GM10266 (cell line): ENCODE measurements at regions not wholly inside any gene's neighbourhood (a gene's known extent, or its start where the extent isn't known, plus 50 kb on each side); places are given as distances from the start of the nearest gene placed in this dataset.

Experiments used
- DNase-seq: peaks from one replicate; pipeline ENCODE4 v3.0.0; 2012; ENCODE audit errors: extremely low spot score
- TF ChIP-seq, protein P1 (sequence below): IDR thresholded peaks from 2 replicates; pipeline ENCODE4 v1.5.1; 2012; ENCODE audit warnings: mild to moderate bottlenecking, low read depth; ENCODE audit not compliant: control insufficient read depth, insufficient read depth; ENCODE audit errors: missing control alignments

DNA sequence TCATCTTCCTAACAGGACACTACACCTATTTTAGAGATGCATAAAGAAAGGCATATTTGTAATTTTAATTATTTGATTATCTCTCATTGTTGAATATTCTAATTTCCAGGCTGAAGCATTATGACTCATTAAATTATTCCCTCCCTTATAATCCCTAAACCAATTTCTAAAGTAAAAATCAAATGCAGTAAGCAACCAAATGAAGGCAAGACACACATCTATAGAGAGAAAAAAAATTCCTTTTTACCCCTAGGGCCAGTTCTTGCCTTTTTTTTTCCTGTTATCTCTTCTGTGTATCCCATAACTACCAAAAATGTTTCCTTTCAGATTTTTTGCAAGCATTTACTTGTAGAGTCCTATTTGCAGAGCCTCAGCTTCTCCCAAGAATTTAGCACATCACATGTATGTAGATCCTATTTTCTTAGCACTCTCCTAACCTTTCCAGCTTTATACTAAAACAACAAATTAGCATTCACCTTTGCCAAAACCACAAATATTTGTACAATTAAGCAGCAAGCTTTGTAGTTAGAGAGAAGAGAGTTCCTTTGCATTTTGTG, 177.9 kb downstream of the SATB1 start:
- TF ChIP-seq, protein P1, sequence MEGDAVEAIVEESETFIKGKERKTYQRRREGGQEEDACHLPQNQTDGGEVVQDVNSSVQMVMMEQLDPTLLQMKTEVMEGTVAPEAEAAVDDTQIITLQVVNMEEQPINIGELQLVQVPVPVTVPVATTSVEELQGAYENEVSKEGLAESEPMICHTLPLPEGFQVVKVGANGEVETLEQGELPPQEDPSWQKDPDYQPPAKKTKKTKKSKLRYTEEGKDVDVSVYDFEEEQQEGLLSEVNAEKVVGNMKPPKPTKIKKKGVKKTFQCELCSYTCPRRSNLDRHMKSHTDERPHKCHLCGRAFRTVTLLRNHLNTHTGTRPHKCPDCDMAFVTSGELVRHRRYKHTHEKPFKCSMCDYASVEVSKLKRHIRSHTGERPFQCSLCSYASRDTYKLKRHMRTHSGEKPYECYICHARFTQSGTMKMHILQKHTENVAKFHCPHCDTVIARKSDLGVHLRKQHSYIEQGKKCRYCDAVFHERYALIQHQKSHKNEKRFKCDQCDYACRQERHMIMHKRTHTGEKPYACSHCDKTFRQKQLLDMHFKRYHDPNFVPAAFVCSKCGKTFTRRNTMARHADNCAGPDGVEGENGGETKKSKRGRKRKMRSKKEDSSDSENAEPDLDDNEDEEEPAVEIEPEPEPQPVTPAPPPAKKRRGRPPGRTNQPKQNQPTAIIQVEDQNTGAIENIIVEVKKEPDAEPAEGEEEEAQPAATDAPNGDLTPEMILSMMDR, result no peak
- DNase-seq, result no peak

DNA sequence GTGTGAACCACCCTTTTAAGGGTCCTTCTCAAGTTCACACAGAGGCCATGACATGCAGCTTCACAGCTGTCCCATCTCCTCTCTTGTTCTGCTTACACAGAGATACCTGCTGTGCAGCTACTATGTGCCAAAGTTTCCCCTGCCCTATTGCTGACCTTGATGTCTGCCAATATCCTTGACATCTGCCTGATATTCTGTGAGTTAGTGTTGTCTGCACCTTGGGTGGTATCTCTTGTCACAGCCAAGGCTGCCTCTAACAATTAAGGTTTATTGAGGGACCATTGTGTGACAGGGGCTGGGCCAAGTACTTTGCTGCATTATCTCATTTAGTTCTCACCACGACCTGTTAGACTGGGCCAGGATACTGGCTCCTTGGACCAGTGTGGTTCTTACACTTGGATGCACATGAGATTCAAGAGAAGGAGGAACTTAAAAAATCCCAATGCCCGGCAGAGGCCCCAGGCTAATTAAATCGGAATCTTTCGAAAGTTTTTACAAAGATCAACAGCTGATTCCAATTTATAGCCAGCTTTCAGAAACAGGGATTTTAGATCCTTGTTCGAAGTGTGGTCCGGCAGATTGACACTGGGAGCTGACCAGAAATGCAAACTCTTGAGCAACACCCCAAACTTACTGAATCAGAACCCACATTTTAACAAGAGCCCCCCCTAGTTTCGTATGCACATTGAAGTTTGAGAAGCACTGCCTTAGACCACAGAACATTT, 178.6 kb downstream of the SATB1 start:
- TF ChIP-seq, protein P1, result no peak

DNA sequence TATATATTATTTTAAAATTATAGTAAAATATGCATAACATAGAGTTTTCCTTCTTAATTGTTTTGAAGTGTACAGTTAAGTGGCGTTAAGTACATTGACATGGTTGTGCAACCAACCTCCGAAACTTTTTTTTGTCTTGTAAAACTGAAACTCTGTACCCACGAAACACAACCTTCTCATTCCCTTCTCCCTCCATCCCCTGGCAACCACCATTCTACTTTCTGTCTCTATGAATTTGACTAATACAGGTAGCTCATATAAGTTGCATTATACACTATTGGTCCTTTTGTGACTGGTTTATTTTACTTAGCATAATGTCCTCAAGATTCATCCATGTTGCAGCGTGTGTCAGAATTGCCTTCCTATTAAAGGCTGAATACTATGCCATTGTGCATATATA, 179.4 kb downstream of the SATB1 start:
- no peak for DNase-seq
- TF ChIP-seq, protein P1, result no peak

More for the DNA sequence above, 178.6 kb downstream of the SATB1 start:
- DNase-seq, result no peak

DNA sequence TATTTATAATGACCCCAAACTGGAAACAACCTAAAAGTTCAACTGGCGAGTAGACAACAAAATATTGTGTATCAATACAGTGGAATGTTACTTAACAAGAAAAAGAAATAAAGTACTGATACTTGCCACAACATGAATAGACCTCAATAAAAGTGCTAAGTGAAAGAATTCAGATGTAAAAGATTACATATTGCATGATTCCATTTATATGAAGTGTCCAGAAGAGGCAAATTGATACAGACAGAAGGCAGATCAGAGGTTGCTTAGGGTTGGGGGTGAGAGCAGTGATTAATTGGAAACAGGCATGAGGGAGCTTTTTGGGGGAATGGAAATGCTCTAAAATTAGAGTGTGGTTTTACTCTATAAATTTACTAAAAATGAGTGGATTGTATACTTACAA, 183.3 kb downstream of the SATB1 start:
- TF ChIP-seq, protein P1, result no peak
- DNase-seq, result no peak

DNA sequence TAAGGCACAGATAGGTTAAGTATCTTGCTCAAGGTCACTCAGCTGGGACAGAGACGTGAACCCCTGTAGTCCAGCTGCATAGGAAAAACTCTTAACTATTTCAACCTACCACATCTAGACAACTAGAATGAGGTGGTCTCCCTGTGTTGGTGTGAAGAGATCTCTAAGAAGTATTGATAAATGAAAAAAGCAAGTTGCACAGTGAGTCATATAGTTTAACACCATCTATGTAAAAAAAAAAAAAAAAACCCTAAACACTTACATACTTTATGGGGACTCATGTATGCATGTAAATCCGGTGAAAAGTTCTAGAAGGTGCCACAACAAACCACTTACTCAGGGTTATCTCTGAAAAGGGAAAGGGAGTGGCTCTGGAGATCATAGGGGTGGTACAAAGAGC, 185.5 kb downstream of the SATB1 start:
- TF ChIP-seq, protein P1, result no peak
- DNase-seq, result no peak

DNA sequence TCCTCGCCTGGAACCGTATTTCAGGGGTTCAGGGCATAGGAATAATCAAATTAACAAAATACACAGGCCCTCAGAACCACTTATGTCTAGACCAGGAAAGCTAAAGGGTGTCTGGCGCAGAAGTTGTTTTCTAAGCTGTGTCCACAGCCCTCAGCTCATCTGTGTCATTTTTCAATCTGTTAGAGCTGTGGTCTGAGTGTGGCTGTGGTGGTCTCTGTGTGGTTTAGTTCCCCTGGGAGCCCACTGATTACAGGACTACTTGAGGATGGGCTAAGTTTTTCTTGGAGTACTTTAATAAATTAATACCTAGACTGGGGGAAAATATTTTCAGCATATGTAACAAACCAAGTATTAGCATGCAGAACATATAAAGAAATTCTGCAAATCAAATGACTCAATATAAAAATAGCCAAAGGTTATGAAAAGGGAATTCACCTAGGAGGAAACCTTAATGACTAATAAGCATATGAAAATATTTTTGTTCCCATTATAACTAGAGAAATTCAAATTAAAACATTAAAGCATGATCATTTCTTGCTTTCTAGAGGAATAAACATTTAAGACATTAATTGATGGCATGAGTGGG, 186.3 kb downstream of the SATB1 start:
- TF ChIP-seq, protein P1, result no peak
- no peak for DNase-seq

DNA sequence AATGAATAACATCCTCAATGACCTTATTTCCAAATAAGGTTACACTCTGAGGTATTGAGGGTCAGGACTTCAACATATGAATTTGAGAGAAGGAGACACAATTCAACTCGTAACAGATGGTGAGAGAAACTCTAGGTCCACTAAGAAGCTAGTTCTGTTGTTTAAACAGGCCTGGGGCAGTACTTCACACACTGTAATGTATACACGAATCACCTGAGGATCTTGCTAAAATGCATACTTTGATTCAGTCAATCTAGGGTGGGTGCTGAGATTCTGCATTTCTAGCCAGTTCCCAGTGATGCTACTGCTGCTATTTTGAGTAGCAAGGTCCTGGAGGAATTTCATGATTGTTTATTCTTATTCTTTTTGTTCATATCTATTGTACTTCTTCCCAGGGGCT, 186.8 kb downstream of the SATB1 start:
- DNase-seq, result no peak
- TF ChIP-seq, protein P1, result no peak
